HG02678 (cell line): ENCODE measurements at regions not wholly inside any gene's neighbourhood (a gene's known extent, or its start where the extent isn't known, plus 50 kb on each side); places are given as distances from the start of the nearest gene placed in this dataset.
"Not testable (repeated sequence)": the region's sequence is repeated elsewhere in the genome, so short reads cannot be mapped to it uniquely, and the experiment has no call there.

Experiments used
- ATAC-seq: cut with Tn5 transposase; IDR thresholded peaks from one replicate; pipeline ENCODE4 v1.9.1; 2021; ENCODE audit warnings: mild to moderate bottlenecking, moderate library complexity; ENCODE audit not compliant: unreplicated experiment

DNA sequence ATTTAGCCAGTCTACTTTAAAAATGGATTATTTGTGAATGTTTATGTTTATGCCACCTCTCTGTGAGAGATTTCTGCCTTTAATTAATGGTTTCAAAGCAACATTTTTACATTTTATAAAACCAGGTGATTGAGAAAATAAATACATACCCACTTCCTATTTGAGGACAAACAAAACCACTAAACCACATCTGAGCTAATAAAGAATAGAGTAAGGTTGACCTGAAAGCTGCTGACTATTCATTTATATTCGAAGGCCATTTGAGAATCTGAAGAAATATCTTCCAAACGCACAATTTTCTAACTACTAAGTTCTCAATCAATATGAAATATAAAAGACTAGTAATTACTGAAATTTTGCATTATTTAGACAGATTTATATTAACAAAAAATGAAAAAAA, 705.1 kb downstream of the XPNPEP1 start:
- no peak for ATAC-seq

DNA sequence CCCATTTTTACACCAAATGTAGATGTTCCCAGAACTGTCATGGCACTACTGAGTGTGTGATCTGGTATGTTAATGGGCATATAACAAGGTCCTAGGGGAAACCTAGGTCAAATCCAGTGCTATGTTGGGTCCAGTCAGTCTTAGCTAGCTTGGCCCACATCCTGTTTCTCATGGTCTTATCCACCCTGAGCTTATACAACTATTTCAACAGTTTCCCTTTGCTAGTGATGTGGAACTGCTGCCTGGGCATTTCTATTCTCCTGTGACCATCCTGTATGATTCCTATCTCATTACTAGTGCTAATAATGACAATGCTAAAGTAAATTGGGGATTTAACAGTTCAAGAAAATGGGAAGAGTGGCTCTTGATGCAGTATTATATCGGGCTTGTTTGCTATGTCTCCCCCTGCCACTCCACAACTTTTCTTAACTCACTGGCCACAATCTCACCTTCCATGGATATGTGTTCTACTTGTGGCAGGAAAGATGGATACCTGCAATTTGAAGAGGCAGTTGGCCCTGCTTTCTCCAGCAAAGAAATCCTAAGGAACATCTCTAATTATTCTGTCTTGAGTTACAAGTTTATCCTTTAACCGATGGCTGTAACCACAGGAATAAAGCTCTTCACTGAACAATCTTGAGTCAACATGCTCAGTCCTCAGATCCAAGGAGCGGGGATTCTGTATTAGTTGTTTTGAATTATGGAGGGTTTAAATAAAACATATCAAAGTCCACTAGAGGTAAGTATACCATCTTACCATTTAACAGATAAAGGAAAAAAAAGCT, 707.8 kb downstream of the XPNPEP1 start:
- no peak for ATAC-seq

DNA sequence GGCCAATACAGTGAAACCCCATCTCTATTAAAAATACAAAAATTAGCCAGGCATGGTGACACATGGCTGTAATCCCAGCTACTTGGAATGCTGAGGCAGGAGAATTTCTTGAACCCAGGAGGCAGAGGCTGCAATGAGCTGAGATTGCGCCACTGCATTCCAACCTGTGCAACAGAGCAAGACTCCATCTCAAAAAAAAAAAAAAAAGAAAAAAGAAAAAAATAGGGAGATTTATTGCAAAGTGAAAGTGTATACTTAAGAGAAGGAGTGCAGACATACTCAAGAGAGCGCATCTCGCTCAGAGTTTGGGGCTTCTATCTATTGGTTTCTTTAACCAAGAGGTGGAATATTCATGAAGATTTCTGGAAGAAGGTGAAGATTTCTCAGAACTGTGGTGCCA, 708.4 kb downstream of the XPNPEP1 start:
- not testable (repeated sequence) for ATAC-seq

- no peak for ATAC-seq
Observed at GRCh38 chr10:109207361-109207760, 716.0 kb downstream of the XPNPEP1 start.

- ATAC-seq, result no peak
Observed at GRCh38 chr10:109205929-109206585, 717.3 kb downstream of the XPNPEP1 start.

DNA sequence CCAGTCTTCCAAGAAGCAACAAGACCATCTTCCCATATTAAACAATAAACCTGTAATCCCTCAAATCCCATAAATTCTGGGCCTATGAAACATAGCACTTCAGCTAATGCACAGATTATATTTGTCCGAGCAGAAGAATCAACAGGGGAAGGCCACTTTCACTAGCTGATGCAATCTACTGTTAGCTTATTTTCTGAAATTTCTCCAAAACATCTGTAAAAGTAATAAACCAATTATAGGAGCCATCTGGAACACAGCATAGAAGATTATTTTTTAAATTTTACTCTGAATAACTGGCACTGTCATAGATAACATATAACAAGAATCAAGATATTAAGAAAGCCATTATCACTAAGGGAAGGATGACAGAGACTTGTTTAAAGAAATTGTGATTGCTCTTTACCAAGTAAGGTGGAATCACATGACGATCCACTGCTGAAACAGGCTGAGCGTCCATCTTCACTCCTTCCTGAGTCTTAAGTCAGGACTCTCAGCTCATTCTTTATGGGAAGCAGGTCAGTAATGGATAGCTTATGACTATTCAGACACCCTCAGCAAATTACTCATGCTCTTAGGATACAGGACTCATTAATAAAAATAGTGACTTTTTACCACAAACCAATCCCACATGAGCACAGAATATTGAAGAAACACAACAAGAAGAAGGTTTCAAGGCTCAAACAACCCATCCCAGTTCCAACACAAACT, 719.5 kb downstream of the XPNPEP1 start:
- ATAC-seq, result no peak

GRCh38 chr10:109202111-109202510, 721.2 kb downstream of the XPNPEP1 start:
- ATAC-seq, result no peak

- ATAC-seq, result no peak
Observed at GRCh38 chr10:109200646-109201045, 722.7 kb downstream of the XPNPEP1 start.

DNA sequence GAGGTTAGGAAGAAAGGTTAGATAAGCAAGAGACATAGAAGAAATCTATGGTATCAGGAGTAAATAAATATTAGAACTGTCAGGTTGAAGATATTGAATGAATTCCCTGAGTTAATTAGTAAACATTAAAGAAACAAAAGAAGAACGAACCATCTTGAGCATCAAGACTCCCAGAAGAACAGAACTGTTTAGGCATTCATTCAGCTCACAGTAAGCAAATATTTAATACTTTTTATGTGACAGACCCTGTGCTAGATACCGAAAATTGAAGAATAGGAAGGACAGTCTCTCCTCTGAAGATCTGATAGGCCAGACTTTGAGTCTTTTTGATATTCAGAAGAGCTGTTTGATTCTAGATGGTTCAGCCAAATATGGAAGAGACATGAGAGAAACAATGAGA, 731.5 kb downstream of the XPNPEP1 start:
- ATAC-seq, result no peak

DNA sequence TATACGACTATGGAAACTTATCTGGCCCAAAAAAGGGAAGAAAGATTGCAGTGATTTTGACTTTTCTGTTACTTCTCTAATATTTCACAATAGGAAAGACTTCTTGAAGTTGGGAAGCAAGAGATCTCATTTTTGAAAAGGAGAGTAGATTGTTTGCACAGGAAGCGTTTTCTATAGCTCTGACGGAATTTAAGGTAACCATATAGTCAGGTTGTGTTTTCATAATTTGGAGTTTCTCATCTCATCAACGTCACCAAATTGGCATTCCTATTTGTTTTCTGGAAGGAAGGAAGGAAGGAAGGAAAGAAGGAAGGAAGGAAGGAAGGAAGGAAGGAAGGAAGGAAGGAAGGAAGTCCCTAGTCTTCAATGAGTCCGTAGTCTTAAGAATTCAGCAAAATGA, 732.0 kb downstream of the XPNPEP1 start:
- ATAC-seq, result no peak

DNA sequence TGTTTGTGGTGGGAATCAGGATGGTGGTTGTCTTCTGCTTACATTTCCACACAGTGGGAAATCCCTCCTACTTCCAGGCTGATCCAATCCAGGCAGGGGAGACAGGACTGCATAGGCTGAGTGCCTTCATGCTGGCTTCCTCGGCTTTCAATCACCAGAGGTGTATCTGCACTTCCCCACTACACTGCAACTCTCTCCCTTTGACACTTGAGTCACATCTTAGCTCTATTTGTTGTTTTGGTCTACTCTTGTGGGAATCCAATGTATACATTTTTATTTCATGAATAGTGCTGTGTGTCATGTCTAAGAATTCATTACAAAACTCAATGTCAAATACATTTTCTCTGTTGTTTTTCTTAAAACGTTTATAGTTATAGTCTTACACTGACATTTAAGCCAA, 735.6 kb downstream of the XPNPEP1 start:
- no peak for ATAC-seq

DNA sequence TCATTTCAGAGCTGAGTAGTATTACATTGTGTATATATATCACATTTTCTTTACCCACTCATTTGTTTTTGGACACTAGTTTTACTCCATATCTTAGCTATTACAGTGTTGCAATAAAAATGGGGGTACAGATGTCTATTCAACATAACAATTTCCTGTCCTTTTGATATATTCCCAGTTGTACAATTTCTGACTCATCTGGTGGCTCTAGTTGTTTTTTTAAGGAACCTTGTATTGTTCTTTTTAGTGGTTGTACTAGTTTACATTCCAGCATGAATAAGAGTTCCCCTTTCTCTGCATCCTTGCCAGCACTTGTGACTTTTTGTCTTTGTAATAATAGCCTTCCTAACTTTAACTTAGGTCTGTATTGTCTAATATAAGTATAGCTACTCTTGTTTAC, 739.9 kb downstream of the XPNPEP1 start:
- ATAC-seq, result no peak

GRCh38 chr10:109178591-109178990, 744.7 kb downstream of the XPNPEP1 start:
- no peak for ATAC-seq

DNA sequence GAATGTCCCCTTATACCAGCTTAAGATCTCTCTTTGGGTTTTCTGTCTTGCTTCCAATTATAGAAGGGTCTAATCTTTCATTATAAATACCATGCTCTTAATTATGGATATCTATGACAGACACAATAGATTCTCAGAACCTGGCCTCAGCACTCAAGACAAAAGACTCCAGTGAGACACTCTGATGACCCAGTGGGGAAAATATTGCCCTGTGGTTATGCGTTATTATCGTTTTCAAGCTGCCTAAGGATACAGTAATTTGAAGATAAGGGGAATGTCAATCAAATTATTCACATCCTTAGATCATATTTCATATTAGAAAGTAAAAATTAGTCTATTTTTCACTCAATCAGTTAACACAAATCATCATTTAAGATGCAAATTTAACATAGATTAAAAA, 748.8 kb downstream of the XPNPEP1 start:
- ATAC-seq, result no peak

DNA sequence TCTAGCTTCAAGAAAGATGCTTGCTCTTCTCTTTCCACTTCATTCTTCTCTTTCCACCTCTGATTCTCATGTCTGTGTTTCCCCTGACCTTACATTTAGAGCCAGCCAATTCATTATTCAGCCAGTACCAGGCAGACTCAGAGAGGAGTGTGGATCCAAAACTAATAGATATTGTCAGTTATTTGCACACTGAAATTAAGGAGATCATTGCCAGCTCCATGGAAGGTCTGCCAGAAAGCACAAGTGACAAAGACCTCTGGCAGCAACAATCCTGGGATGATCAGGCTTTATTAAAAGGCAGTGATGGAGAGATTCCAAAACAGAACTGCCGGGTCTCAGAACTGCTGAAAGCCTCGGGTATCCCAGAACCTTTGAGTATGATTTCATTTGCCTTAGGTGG, 749.4 kb downstream of the XPNPEP1 start:
- no peak for ATAC-seq

DNA sequence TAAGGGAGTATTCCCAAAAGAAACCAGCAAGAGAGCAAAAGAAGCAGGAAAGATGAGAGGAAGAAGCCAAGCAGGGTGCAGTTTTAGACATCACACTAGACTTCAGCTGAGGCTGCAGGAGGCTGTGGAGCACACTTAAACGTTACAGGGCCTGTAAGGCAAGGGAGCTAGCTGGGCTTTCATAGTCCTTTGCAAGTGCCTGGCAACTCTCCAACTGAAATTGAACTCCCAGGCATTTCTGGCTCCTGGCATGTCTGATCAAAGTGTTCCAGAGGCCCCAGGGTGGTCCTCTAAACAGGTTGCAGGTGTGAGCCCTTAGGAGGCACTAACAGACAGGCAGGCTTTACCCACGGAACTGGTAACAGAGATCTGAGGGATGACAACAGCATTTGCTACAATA, 750.2 kb downstream of the XPNPEP1 start:
- ATAC-seq, result no peak

DNA sequence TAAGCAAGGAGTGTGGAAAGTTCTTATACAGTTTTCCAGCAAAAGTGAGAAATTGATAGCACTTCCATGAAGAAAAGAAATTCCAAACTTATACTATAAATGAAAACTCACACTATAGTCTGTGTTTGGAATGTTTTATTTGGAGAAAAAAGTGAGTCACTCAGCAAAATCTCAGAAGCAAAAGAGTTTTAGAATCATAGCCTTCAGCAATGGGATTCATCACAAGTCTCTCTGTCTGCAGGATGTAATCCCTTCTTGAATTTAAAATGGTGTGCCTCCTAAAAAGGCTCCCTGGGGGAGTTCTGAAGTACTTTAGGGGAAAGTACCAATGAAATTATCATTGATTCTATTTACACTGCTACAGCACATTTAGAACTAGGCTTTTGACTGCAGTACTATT, 756.4 kb downstream of the XPNPEP1 start:
- ATAC-seq, result no peak

GRCh38 chr10:109159351-109159750, 764.0 kb downstream of the XPNPEP1 start:
- ATAC-seq, result no peak

- no peak for ATAC-seq
Observed at GRCh38 chr10:109156396-109156795, 766.9 kb downstream of the XPNPEP1 start.

DNA sequence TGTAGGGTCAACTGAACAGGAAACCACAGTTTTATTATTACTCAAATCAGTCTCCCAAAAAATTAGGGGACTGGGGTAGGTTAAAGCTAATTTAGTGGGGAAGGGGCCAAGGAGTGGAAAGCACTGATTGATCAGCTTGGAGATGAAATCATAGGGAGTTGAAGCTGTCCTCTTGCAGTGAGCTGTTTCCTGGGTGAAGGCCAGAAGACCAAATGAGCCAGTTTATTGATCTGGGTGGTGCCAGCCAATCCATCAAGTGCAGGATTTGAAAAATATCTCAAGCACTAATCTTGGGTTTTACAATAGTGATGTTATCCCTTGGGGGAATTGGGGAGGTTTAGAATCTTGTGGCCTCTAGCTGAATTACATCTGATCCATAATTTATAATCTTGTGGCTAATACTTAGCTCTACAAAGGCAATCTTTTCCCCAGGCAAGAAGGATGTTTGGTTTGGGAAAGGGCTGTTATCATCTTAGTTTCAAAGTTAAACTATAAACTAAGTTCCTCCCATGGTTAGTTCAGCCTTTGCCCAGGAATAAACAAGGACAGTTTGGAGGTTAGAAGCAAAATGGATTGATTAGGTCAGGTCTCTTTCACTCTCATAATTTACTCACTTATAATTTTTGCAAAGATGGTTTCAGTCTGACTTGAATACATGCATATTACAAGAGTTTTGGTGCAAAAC, 773.5 kb downstream of the XPNPEP1 start:
- no peak for ATAC-seq

GRCh38 chr10:109127363-109127762, 795.9 kb downstream of the XPNPEP1 start:
- no peak for ATAC-seq
